K562 (cell line): ENCODE measurements at regions not wholly inside any gene's neighbourhood (a gene's known extent, or its start where the extent isn't known, plus 50 kb on each side); places are given as distances from the start of the nearest gene placed in this dataset.
A peak's percentile ranks its signal among the peaks of the same experiment; 100 is the strongest.

Experiments
- ATAC-seq: fragments of 200-7000 bp; cut with Tn5 transposase; 3 replicates; pipeline ENCODE4 v1.9.1; 2020; ENCODE audit warnings: moderate library complexity
- BruUV-seq: library from RNA; stranded (reverse); fragments of 400-500 nt; replicated peaks from 2 replicates; lab custom pipeline; 2021; lab: Mats Ljungman, UMichigan
- CTCF ChIA-PET: fragments of 300-600 bp; formaldehyde crosslinking; extraction: SDS; loops from one replicate; lab custom pipeline; 2021; ENCODE audit warnings: low intra/inter-chr PET ratio; lab: Yijun Ruan, JAX
- POLR2A ChIA-PET: fragments of 300-600, 350-650 bp; sonication (Branson Sonifier 250); formaldehyde crosslinking; extraction: SDS; loops from one replicate; lab custom pipeline; 2021; ENCODE audit warnings: antibody characterized with exemption, inconsistent platforms; lab: Yijun Ruan, JAX
- DNase-seq, 4 experiments: peaks; one replicate each; pipeline versions ENCODE4 v3.0.0 to v3.0.0-alpha.2; 2011 to 2018; ENCODE audit warnings: low spot score in 3 of 4, mixed read lengths in 3 of 4; ENCODE audit errors: extremely low read depth in 1 of 4
- FAIRE-seq: peaks from 2 replicates; lab custom pipeline; 2011; peaks lifted over from hg19 to GRCh38; lab: Jason Lieb, UNC
- H2AFZ ChIP-seq: 2 replicates; pipeline ENCODE4 v1.6.0; 2011; ENCODE audit warnings: low read depth, low read length, control low read depth, inconsistent platforms
- H3K27ac ChIP-seq: fragments of 200-600 bp; 3 replicates; pipeline ENCODE4 v1.8.0; 2011; ENCODE audit warnings: low read depth, mild to moderate bottlenecking, control low read depth, inconsistent platforms, low read length, moderate library complexity, mixed read lengths; ENCODE audit errors: extremely low read depth
- H3K27me3 ChIP-seq, 2 experiments: fragments of 300-600 bp in 1 of 2; 2 replicates in 1 of 2; 3 replicates in 1 of 2; pipeline versions ENCODE4 v1.6.0 to v1.8.0; 2011; ENCODE audit warnings: inconsistent platforms in 2 of 2, low read length in 2 of 2, mild to moderate bottlenecking in 1 of 2, mixed read lengths in 1 of 2, moderate library complexity in 1 of 2; ENCODE audit not compliant: control insufficient read depth in 2 of 2, insufficient read depth in 2 of 2
- H3K36me3 ChIP-seq: fragments of 300-600 bp; 3 replicates; pipeline ENCODE4 v1.8.0; 2011; ENCODE audit warnings: mild to moderate bottlenecking, low read length, inconsistent platforms; ENCODE audit not compliant: control insufficient read depth, insufficient read depth
- H3K4me1 ChIP-seq, 2 experiments: fragments of 200-600 bp in 1 of 2; replicated peaks in 1 of 2; 2 replicates in 1 of 2; 3 replicates in 1 of 2; pipeline versions ENCODE4 v1.5.1 to v1.8.0; 2011; ENCODE audit warnings: inconsistent platforms in 2 of 2, low read length in 2 of 2, mild to moderate bottlenecking in 1 of 2, mixed read lengths in 1 of 2, moderate library complexity in 1 of 2; ENCODE audit not compliant: control insufficient read depth in 2 of 2, insufficient read depth in 2 of 2
- H3K4me2 ChIP-seq: 2 replicates; pipeline ENCODE4 v1.6.1; 2011; ENCODE audit warnings: low read length, control low read depth, inconsistent platforms, mixed read lengths; ENCODE audit not compliant: insufficient read depth
- H3K4me3 ChIP-seq: fragments of 200-600 bp; sonication (generic), shearing (Covaris generic); 2 replicates; pipeline ENCODE4 v1.5.1; 2016; ENCODE audit warnings: control low read depth, inconsistent platforms
- H3K79me2 ChIP-seq: fragments of 200-600 bp; 3 replicates; pipeline ENCODE4 v1.8.0; 2011; ENCODE audit warnings: low read length, inconsistent platforms; ENCODE audit not compliant: control insufficient read depth, insufficient read depth
- H3K9ac ChIP-seq, 2 experiments: 2 replicates each; pipeline versions ENCODE4 v1.6.0 to v1.6.1; 2011; ENCODE audit warnings: low read depth in 2 of 2, low read length in 2 of 2, control low read depth in 1 of 2, inconsistent platforms in 1 of 2, mild to moderate bottlenecking in 1 of 2, mixed read lengths in 1 of 2; ENCODE audit not compliant: insufficient read depth in 1 of 2
- H3K9me1 ChIP-seq: one replicate; pipeline ENCODE4 v1.6.0; 2011; ENCODE audit warnings: inconsistent platforms, mild to moderate bottlenecking, low read length, moderate library complexity; ENCODE audit not compliant: control insufficient read depth, insufficient read depth
- H3K9me3 ChIP-seq: replicated peaks from 2 replicates; pipeline ENCODE4 v1.5.1; 2011; ENCODE audit warnings: low read depth, low read length, inconsistent platforms; ENCODE audit not compliant: control insufficient read depth, insufficient read depth
- H4K20me1 ChIP-seq: replicated peaks from 2 replicates; pipeline ENCODE4 v1.6.1; 2011; ENCODE audit warnings: low read length, inconsistent platforms, mixed read lengths; ENCODE audit not compliant: control insufficient read depth, insufficient read depth
- ARNT ChIP-seq, 2 experiments: fragments of 450-650 bp; IDR thresholded peaks; 2 replicates each; pipeline ENCODE4 v1.6.1; 2016; ENCODE audit warnings: mild to moderate bottlenecking in 1 of 2
- MCM7 ChIP-seq, 2 experiments: fragments of 450-650 bp; IDR thresholded peaks; 2 replicates each; pipeline ENCODE4 v1.6.1; 2016 to 2018
- NFIC ChIP-seq: fragments of 450-650 bp; IDR thresholded peaks from 2 replicates; pipeline ENCODE4 v1.6.1; 2017; ENCODE audit warnings: mild to moderate bottlenecking, inconsistent platforms
- PHB2 ChIP-seq: fragments of 450-650 bp; IDR thresholded peaks from 2 replicates; pipeline ENCODE4 v1.6.1; 2017; ENCODE audit warnings: low read depth
- PHF21A ChIP-seq: fragments of 450-650 bp; IDR thresholded peaks from 2 replicates; pipeline ENCODE4 v1.6.1; 2017; ENCODE audit warnings: low read depth, borderline replicate concordance
- RAD21 ChIP-seq, 2 experiments: fragments of 250-450 bp in 1 of 2; fragments of 450-650 bp in 1 of 2; sonication (Bioruptor Pico) in 1 of 2; formaldehyde crosslinking in 1 of 2; IDR thresholded peaks in 1 of 2; conservative IDR thresholded peaks in 1 of 2; 2 replicates each; pipeline versions ENCODE4 v1.4.0 to v1.8.0; 2020 to 2022; ENCODE audit warnings: mild to moderate bottlenecking in 2 of 2, moderate library complexity in 1 of 2
- SP1 ChIP-seq: sonication (generic); formaldehyde crosslinking; IDR thresholded peaks from 2 replicates; pipeline ENCODE4 v1.8.1; 2022; ENCODE audit warnings: mild to moderate bottlenecking, missing genetic modification reagents
- TCF7 ChIP-seq: sonication (generic); IDR thresholded peaks from 2 replicates; pipeline ENCODE4 v1.6.1; 2016; ENCODE audit warnings: antibody characterized with exemption, borderline replicate concordance
- WGBS: fragments of 100-300 bp; shearing (Covaris generic); methylation state at CpG from one replicate; pipeline ENCODE4 v1.1.6; 2016; ENCODE audit warnings: low coverage, mixed read lengths; ENCODE audit not compliant: insufficient coverage; ENCODE audit errors: missing lambda C conversion rate; 5-methylcytosine and 5-hydroxymethylcytosine counted together
- in situ Hi-C: fragments of 300-500 bp; cut with MboI; formaldehyde crosslinking; loops from 4 replicates; pipeline ENCODE4 v1.15.0; 2018; ENCODE audit warnings: inconsistent platforms, mixed read lengths
- intact Hi-C: fragments of 100-400 bp; cut with micrococcal nuclease; formaldehyde crosslinking; loops from 2 replicates; pipeline ENCODE4 v1.14.2; 2022
- TF ChIP-seq, protein P1 (sequence below), 2 experiments: fragments of 200-800 bp in 1 of 2; sonication (Bioruptor generic) in 1 of 2; sonication (generic) in 1 of 2; formaldehyde crosslinking in 1 of 2; IDR thresholded peaks in 1 of 2; conservative IDR thresholded peaks in 1 of 2; 2 replicates each; pipeline versions ENCODE4 v1.5.0 to v1.6.1; 2016 to 2020; ENCODE audit warnings: missing compliant biosample characterization in 1 of 2, missing genetic modification characterization in 1 of 2, missing genetic modification reagents in 1 of 2
- TF ChIP-seq, protein P2 (sequence below): IDR thresholded peaks from 2 replicates; pipeline ENCODE4 v1.6.1; 2011; ENCODE audit warnings: borderline replicate concordance, low read depth, mild to moderate bottlenecking, moderate library complexity, low read length; ENCODE audit not compliant: insufficient read depth, poor library complexity, severe bottlenecking
- TF ChIP-seq, protein P3 (sequence below), 3 experiments: fragments of 200-800 bp in 1 of 3; fragments of 250-450 bp in 1 of 3; fragments of 450-650 bp in 1 of 3; sonication (Bioruptor Pico) in 1 of 3; sonication (Bioruptor generic) in 1 of 3; formaldehyde crosslinking in 1 of 3; IDR thresholded peaks; 2 replicates each; pipeline versions ENCODE4 v1.6.1 to v1.8.0; 2016 to 2022; ENCODE audit warnings: mild to moderate bottlenecking in 2 of 3, missing genetic modification characterization in 2 of 3, missing compliant biosample characterization in 1 of 3, moderate library complexity in 1 of 3

DNA sequence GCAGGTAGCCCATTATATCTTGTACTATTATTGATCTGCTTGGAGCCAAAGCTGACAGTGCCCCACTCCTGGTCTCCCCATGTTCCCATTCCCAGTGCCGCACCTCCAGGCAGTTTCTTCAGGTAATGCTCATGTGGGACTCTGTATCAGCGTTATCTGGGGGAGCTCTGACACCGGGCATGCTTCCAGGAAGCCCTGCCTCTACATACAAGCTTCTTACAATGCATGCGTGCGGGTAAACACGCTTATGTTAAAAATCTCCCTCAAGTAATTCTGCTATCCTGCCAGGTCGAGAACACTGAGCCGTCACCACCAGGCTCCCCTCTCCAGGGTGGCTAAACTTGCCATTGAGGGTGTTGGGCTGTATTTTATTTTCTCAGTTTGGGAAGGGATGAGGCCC is 61.6 kb upstream of the LBX1 start (continued):
- TF ChIP-seq, protein P1, sequence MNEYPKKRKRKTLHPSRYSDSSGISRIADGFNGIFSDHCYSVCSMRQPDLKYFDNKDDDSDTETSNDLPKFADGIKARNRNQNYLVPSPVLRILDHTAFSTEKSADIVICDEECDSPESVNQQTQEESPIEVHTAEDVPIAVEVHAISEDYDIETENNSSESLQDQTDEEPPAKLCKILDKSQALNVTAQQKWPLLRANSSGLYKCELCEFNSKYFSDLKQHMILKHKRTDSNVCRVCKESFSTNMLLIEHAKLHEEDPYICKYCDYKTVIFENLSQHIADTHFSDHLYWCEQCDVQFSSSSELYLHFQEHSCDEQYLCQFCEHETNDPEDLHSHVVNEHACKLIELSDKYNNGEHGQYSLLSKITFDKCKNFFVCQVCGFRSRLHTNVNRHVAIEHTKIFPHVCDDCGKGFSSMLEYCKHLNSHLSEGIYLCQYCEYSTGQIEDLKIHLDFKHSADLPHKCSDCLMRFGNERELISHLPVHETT (CRISPR knock-in tag; conservative IDR thresholded peaks at IDR 0.05 in 1 of 2, IDR thresholded peaks at IDR 0.05 in 1 of 2) = no peak
- no peak for TF ChIP-seq SP1 (CRISPR knock-in tag)
- no peak for TF ChIP-seq PHF21A
- no peak for TF ChIP-seq NFIC
- TF ChIP-seq TCF7 = no peak
- TF ChIP-seq ARNT (IDR thresholded peaks at IDR 0.05) = no peak

DNA sequence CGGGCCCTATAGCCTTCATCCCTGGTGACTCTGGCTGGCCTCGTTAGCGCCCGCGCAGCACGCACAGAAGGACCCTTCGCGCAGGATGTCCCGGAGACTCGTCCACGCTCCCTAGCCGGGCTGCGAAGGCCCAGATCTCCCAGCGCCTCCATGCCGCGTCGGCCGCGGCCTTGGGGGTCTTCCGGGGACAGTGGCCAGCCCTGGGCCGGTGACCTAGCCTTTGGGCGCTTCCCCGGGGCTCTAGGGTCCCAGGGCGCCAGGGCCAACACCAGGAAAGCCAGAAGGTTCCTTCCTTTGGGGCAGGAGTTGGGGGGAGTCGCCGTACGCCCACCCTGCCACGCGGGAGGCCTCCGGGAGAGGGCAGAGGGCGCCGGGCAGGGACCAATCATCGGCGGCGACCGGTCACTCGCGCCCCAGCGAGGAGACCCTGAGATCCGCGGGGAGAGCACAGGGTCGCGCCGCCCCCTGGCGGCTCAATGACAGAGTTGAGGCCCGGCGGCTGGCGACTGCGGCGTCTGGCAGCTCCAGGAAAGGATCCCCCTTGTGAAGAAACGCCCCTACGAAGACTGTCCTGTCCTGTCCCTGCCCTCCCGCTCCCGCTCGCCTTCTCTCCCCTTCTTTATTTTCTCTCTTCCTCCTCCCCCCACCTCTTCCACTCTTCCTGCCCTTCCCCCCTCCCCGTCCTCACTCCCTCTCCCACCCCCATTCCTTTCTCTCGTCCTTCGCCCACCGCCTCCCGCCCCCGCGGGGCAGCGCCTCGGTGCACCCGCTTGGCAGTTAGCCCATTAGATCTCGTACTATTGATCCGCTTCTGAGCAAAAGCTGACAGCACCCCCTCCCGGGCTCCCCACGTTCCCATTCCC is 62.3 kb upstream of the LBX1 start:
- intact Hi-C loops (loop anchor here (1.0 kb wide), 1 partner anchor 77 kb away; no protein-coding TSS in a partner anchor), in situ Hi-C loops (loop anchor here (5.0 kb wide), 1 partner anchor 129 kb away; no protein-coding TSS in a partner anchor)
- Histone ChIP-seq H2AFZ (peak overlapping the region; percentile 87), H3K27me3 (peaks cover 0 to 42% of the 10 kb centered on the region in 2 experiments; a peak in 3 of 5 replicates), H3K4me2 (peak overlapping the region; percentile 41), H4K20me1 (no peaks in the 10 kb centered on the region), H3K9me1 (no peaks in the 10 kb centered on the region), H3K79me2 (no peaks in the 10 kb centered on the region), H3K4me1 (peaks cover 0 to 17% of the 10 kb centered on the region in 2 experiments; a peak in 3 of 5 replicates), H3K4me3 (peak overlapping the region; percentile 36), H3K27ac (no peak overlapping the region), H3K9ac (peak overlapping the region; percentile 46 to 74; a peak in 3 of 4 replicates), H3K9me3 (no peaks in the 10 kb centered on the region), H3K36me3 (no peaks in the 10 kb centered on the region)
- 8% methylated on average over 27 of the region's 69 CpGs for WGBS
- peak; percentile 67 to 78 (median 76) for DNase-seq
- CTCF ChIA-PET = interaction anchor here (0.6 to 1.9 kb wide), 4 partner anchors 76 to 130 kb away, joined by 3 to 8 read pairs (median 6); no protein-coding TSS in a partner anchor
- ATAC-seq = peak; percentile 92
- no peak for FAIRE-seq
- POLR2A ChIA-PET = interaction anchor here (1.0 to 1.6 kb wide), 2 partner anchors 12 to 14 kb away, joined by 3 to 6 read pairs; no protein-coding TSS in a partner anchor
- no TSS peak for BruUV-seq
- TF ChIP-seq PHB2 (no peak), MCM7 (IDR thresholded peaks at IDR 0.05) (no peak), RAD21 (CRISPR knock-in tag; conservative IDR thresholded peaks at IDR 0.05 in 1 of 2, IDR thresholded peaks at IDR 0.05 in 1 of 2) (peak; percentile 18 to 60; a peak in 2 of 4 replicates)
- TF ChIP-seq, protein P2, sequence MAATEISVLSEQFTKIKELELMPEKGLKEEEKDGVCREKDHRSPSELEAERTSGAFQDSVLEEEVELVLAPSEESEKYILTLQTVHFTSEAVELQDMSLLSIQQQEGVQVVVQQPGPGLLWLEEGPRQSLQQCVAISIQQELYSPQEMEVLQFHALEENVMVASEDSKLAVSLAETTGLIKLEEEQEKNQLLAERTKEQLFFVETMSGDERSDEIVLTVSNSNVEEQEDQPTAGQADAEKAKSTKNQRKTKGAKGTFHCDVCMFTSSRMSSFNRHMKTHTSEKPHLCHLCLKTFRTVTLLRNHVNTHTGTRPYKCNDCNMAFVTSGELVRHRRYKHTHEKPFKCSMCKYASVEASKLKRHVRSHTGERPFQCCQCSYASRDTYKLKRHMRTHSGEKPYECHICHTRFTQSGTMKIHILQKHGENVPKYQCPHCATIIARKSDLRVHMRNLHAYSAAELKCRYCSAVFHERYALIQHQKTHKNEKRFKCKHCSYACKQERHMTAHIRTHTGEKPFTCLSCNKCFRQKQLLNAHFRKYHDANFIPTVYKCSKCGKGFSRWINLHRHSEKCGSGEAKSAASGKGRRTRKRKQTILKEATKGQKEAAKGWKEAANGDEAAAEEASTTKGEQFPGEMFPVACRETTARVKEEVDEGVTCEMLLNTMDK = peak; percentile 77
- TF ChIP-seq, protein P3, sequence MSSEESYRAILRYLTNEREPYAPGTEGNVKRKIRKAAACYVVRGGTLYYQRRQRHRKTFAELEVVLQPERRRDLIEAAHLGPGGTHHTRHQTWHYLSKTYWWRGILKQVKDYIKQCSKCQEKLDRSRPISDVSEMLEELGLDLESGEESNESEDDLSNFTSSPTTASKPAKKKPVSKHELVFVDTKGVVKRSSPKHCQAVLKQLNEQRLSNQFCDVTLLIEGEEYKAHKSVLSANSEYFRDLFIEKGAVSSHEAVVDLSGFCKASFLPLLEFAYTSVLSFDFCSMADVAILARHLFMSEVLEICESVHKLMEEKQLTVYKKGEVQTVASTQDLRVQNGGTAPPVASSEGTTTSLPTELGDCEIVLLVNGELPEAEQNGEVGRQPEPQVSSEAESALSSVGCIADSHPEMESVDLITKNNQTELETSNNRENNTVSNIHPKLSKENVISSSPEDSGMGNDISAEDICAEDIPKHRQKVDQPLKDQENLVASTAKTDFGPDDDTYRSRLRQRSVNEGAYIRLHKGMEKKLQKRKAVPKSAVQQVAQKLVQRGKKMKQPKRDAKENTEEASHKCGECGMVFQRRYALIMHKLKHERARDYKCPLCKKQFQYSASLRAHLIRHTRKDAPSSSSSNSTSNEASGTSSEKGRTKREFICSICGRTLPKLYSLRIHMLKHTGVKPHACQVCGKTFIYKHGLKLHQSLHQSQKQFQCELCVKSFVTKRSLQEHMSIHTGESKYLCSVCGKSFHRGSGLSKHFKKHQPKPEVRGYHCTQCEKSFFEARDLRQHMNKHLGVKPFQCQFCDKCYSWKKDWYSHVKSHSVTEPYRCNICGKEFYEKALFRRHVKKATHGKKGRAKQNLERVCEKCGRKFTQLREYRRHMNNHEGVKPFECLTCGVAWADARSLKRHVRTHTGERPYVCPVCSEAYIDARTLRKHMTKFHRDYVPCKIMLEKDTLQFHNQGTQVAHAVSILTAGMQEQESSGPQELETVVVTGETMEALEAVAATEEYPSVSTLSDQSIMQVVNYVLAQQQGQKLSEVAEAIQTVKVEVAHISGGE (CRISPR knock-in tag; IDR thresholded peaks at IDR 0.05) = no peak
